Colonic mucosa (tissue), 4 donors: ENCODE measurements at regions not wholly inside any gene's neighbourhood (a gene's known extent, or its start where the extent isn't known, plus 50 kb on each side); places are given as distances from the start of the nearest gene placed in this dataset.

Experiments used
- DNase-seq: peaks from one replicate; pipeline ENCODE4 v3.0.0-alpha.2; 2020
- H3K27ac ChIP-seq: fragments of 200-600 bp; one replicate; pipeline ENCODE4 v1.8.0; 2021
- H3K27me3 ChIP-seq: fragments of 200-600 bp; one replicate; pipeline ENCODE4 v1.8.0; 2021
- H3K36me3 ChIP-seq: fragments of 200-600 bp; one replicate; pipeline ENCODE4 v1.8.0; 2021
- H3K4me1 ChIP-seq: fragments of 200-600 bp; one replicate; pipeline ENCODE4 v1.8.0; 2021; ENCODE audit warnings: mild to moderate bottlenecking
- H3K4me3 ChIP-seq: fragments of 200-600 bp; one replicate; pipeline ENCODE4 v1.8.0; 2021
- H3K9ac ChIP-seq, 2 donors: one replicate each; pipeline ENCODE4 v1.7.0; 2013; ENCODE audit warnings: control low read depth in 2 of 2, low read depth in 2 of 2, low read length in 2 of 2
- H3K9me3 ChIP-seq: fragments of 200-600 bp; one replicate; pipeline ENCODE4 v1.8.0; 2021
- intact Hi-C: fragments of 100-400 bp; cut with DNase I; formaldehyde crosslinking; loops from one replicate; pipeline ENCODE4 v1.14.1; 2022
- TF ChIP-seq, protein P1 (sequence below): fragments of 200-600 bp; IDR thresholded peaks from one replicate; pipeline ENCODE4 v1.8.0; 2022; ENCODE audit warnings: antibody characterized with exemption, mild to moderate bottlenecking
- donor health status: healthy.
- donor health status: DM: no; HTN: no; CAD: no.
- donor health status: DM: no; HTN: no; CAD: no.

DNA sequence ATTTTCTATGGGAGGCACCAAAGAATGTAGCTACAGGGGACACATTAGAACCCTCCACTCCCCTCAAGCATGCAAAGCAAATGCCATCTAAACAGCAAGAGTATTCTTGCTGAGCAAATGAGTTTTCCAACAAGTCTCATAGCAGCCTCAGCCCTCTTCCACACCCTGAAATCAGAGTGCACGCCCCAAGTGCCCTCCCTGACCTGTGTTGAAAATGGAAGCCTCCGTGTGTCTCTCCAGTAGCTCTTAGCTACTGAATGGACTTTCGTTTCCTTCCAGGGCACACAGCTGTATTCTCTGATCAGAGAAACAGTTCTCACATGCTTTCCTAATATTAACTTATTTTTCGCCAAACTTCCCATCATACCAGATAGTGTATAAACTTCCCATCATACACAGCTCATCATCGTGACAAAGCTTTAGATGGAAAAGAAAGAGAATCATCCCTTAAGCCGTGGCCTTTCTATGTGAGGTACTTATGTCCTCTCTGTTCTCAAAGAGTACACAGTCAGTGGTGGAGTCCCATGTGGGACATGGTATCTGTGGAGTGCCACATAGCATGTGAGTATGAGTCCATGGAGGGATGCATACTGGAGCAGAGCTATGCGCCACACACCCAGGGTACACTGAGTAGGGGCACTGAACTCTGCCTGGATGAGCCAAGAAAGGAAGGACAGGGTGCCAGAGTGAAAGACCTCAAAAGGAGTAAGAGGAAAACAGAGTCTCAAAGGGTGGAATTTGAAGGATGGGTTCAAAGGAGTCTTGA, 434.5 kb downstream of the MCTP2 start:
- intact Hi-C loops = no loop called here
- Histone ChIP-seq H3K4me3 (no peak overlapping the region), H3K36me3 (no peaks in the 10 kb centered on the region), H3K9ac (no peak overlapping the region), H3K4me1 (no peaks in the 10 kb centered on the region), H3K9me3 (no peaks in the 10 kb centered on the region), H3K27ac (no peak overlapping the region), H3K27me3 (no peaks in the 10 kb centered on the region)
- DNase-seq = no peak
- TF ChIP-seq, protein P1, sequence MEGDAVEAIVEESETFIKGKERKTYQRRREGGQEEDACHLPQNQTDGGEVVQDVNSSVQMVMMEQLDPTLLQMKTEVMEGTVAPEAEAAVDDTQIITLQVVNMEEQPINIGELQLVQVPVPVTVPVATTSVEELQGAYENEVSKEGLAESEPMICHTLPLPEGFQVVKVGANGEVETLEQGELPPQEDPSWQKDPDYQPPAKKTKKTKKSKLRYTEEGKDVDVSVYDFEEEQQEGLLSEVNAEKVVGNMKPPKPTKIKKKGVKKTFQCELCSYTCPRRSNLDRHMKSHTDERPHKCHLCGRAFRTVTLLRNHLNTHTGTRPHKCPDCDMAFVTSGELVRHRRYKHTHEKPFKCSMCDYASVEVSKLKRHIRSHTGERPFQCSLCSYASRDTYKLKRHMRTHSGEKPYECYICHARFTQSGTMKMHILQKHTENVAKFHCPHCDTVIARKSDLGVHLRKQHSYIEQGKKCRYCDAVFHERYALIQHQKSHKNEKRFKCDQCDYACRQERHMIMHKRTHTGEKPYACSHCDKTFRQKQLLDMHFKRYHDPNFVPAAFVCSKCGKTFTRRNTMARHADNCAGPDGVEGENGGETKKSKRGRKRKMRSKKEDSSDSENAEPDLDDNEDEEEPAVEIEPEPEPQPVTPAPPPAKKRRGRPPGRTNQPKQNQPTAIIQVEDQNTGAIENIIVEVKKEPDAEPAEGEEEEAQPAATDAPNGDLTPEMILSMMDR = no peak

DNA sequence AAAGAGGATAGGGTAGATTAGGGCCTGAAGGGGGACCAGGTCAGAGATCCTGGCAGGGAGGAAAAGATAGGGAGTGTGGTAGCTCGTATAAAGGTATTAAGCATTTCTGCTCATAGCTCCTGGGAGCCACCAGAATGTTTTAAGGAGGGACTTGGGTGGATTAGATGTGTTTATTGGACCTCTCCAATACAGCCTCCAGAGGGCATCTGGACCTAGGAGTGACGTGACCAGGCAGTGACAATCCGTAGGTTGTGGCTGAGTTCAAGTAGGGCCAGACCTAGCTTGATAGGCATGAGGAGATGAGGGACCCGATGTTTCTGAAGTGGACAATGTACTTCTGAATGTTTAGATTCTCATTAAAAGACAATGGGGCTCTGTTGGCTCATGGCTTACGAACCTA, 435.2 kb downstream of the MCTP2 start:
- Histone ChIP-seq H3K4me1 (no peaks in the 10 kb centered on the region), H3K36me3 (no peaks in the 10 kb centered on the region), H3K9ac (no peak overlapping the region), H3K27me3 (no peaks in the 10 kb centered on the region), H3K4me3 (no peak overlapping the region), H3K27ac (no peak overlapping the region), H3K9me3 (no peaks in the 10 kb centered on the region)
- TF ChIP-seq, protein P1 = no peak
- DNase-seq = no peak
- intact Hi-C loops = no loop called here

DNA sequence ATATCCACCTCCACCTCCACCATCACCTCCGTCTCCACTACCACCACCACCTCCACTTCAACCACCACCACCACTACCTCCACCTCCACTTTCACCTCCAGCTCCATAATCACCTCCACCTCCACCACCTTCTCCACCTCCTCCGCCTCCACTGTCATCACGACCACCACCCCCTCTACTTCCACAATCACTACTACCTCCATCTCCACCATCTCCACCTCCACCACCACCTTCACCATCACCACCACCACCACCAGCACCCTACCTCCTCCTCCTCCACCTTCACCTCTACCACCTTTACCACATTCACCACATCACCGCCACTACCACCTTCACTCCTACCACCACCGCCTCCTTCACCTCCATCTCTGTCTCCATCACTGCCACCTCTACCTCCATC, 435.7 kb downstream of the MCTP2 start:
- TF ChIP-seq, protein P1 = no peak
- Histone ChIP-seq H3K36me3 (no peaks in the 10 kb centered on the region), H3K9ac (no peak overlapping the region), H3K4me1 (no peaks in the 10 kb centered on the region), H3K27me3 (no peaks in the 10 kb centered on the region), H3K4me3 (no peak overlapping the region), H3K9me3 (no peaks in the 10 kb centered on the region), H3K27ac (no peak overlapping the region)
- intact Hi-C loops = no loop called here
- no peak for DNase-seq

DNA sequence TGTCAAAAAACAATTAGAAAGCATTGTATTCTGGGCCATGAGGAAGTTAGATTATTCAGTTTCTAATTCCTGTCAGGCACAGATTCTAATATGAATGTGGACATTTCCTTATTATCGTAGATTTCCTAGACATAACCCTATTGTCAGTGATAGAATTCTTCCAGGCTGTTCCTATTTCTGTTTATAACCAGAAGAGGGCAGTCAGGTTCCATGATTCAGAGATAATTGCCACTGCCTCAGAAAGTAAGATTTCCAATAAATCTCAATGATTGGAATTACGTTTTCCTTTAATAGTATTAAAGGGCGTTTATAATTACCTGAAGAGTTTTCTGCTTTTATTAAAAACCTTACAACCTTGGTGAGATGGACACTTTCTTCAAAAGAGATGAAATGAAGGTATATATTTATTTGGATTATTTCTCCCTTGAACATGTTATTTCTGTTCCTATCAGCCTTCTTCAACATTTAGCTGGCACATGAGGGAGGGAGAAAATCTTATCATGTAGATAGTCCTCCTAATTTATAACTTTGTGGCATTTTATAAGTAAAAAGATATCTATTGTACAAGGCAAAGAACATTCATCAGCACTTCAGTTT, 439.2 kb downstream of the MCTP2 start:
- Histone ChIP-seq H3K4me1 (no peaks in the 10 kb centered on the region), H3K27me3 (no peaks in the 10 kb centered on the region), H3K4me3 (no peak overlapping the region), H3K9me3 (no peaks in the 10 kb centered on the region), H3K36me3 (no peaks in the 10 kb centered on the region), H3K27ac (no peak overlapping the region), H3K9ac (no peak overlapping the region)
- intact Hi-C loops = loop anchor here (2.0 to 10.0 kb wide), 2 partner anchors 256 to 622 kb away; no protein-coding TSS in a partner anchor
- no peak for DNase-seq
- TF ChIP-seq, protein P1 = peak; percentile 55

DNA sequence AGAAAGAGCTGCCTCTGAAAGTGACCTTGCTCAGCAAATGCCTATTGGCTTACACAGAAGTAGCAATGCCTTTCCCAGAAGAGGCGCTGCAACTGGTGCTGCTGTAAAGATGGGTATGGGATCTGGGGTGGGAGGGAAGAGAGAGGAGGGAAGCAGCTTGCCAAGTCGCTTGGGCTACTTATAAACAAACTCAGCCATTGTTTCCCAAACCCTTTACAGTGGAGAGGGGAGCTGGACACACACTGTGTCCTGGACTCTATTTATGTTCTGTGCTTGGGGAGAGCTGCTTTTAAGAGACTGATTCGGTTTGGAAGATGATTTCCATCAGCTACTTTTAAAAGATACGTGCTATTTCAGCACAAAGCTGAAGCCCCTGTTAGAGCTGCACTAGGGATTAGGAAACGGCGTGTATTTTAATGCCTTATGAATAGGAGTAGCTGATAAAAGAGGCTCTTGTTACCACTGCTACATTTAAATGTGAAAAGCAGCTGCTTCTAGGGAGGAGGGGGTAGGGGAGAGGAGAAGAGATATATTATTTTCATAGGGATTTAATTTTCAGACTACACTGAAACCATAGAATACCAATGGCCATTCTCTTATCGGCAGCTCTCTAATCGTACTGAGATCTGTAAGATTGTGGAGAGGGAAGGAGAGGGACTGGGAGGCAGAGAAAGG, 440.6 kb downstream of the MCTP2 start:
- DNase-seq = no peak
- TF ChIP-seq, protein P1 = no peak
- Histone ChIP-seq H3K4me1 (no peaks in the 10 kb centered on the region), H3K9ac (no peak overlapping the region), H3K9me3 (no peaks in the 10 kb centered on the region), H3K36me3 (no peaks in the 10 kb centered on the region), H3K27me3 (no peaks in the 10 kb centered on the region), H3K27ac (no peak overlapping the region), H3K4me3 (no peak overlapping the region)
- intact Hi-C loops = loop anchor here (2.0 to 10.0 kb wide), 2 partner anchors 257 to 621 kb away; no protein-coding TSS in a partner anchor
